Mammary epithelial cell (primary cell): ENCODE measurements at regions not wholly inside any gene's neighbourhood (a gene's known extent, or its start where the extent isn't known, plus 50 kb on each side); places are given as distances from the start of the nearest gene placed in this dataset.

ENCODE experiments used
- CTCF ChIP-seq, 2 donors: IDR thresholded peaks in 1 of 2; conservative IDR thresholded peaks in 1 of 2; 2 replicates each; pipeline ENCODE4 v1.5.1; 2011 to 2012; ENCODE audit warnings: inconsistent platforms in 2 of 2, low read length in 2 of 2, mild to moderate bottlenecking in 2 of 2, control low read depth in 1 of 2, low read depth in 1 of 2; ENCODE audit not compliant: insufficient read depth in 1 of 2; ENCODE audit errors: extremely low read depth in 1 of 2
- EZH2 ChIP-seq: IDR thresholded peaks from 2 replicates; pipeline ENCODE4 v1.6.1; 2012; ENCODE audit warnings: low read length, inconsistent platforms, borderline replicate concordance

- TF ChIP-seq CTCF (conservative IDR thresholded peaks at IDR 0.05 in 1 of 2, IDR thresholded peaks at IDR 0.05 in 1 of 2; ENCODE audit: extremely low read depth in 1 of 2, insufficient read depth in 1 of 2, low read depth in 1 of 2, low read length in 2 of 2) (no peak), EZH2 (no peak)
These were observed 516.3 kb downstream of the COL12A1 start for GRCh38 chr6:74689601-74690000.
